Retinal pigment epithelial cell (primary cell): ENCODE measurements at regions not wholly inside any gene's neighbourhood (a gene's known extent, or its start where the extent isn't known, plus 50 kb on each side); places are given as distances from the start of the nearest gene placed in this dataset.
"Not testable (repeated sequence)": the region's sequence is repeated elsewhere in the genome, so short reads cannot be mapped to it uniquely, and the experiment has no call there.

Experiments used
- DNase-seq: peaks from one replicate; pipeline ENCODE4 v3.0.0-alpha.2; 2010; ENCODE audit warnings: low read depth
- H3K4me3 ChIP-seq: 2 replicates; pipeline ENCODE4 v1.5.1; 2011; ENCODE audit warnings: mild to moderate bottlenecking, low read length, control low read depth, moderate library complexity
- CTCF ChIP-seq: conservative IDR thresholded peaks from 2 replicates; pipeline ENCODE4 v1.5.1; 2011; ENCODE audit warnings: low read depth, low read length, control low read depth, inconsistent platforms

- no peak for DNase-seq
- TF ChIP-seq CTCF, result no peak
- no peak overlapping the region for H3K4me3 ChIP-seq
Measured at GRCh38 chr7:140283472-140283871, 106.7 kb upstream of the KDM7A start.

GRCh38 chr7:140281960-140282359 lies 105.2 kb upstream of the KDM7A start:
- DNase-seq, result no peak
- H3K4me3 ChIP-seq, result no peak overlapping the region
- TF ChIP-seq CTCF, result no peak

GRCh38 chr7:140281255-140281654 lies 104.5 kb upstream of the KDM7A start:
- no peak for DNase-seq
- TF ChIP-seq CTCF, result no peak
- H3K4me3 ChIP-seq, result no peak overlapping the region

GRCh38 chr7:140276001-140276400 lies 99.2 kb upstream of the KDM7A start:
- no peak overlapping the region for H3K4me3 ChIP-seq
- no peak for DNase-seq
- TF ChIP-seq CTCF, result no peak

- no peak for TF ChIP-seq CTCF
- no peak for DNase-seq
- H3K4me3 ChIP-seq, result no peak overlapping the region
Measured at GRCh38 chr7:140275069-140275965, 98.5 kb upstream of the KDM7A start.

GRCh38 chr7:140273417-140273816 lies 96.6 kb upstream of the KDM7A start:
- TF ChIP-seq CTCF, result no peak
- H3K4me3 ChIP-seq, result no peak overlapping the region
- DNase-seq, result no peak

- DNase-seq, H3K4me3 ChIP-seq: not testable (repeated sequence)
Measured at GRCh38 chr7:140271643-140271968, 94.8 kb upstream of the KDM7A start.
